GM13977 (cell line): ENCODE measurements at regions not wholly inside any gene's neighbourhood (a gene's known extent, or its start where the extent isn't known, plus 50 kb on each side); places are given as distances from the start of the nearest gene placed in this dataset.

Source experiments
- DNase-seq: peaks from one replicate; pipeline ENCODE4 v3.0.0; 2012; ENCODE audit warnings: low spot score
- in situ Hi-C: fragments of 300-500 bp; cut with MboI; formaldehyde crosslinking; loops from one replicate; pipeline ENCODE4 v1.12.0; 2022; ENCODE audit warnings: low sequenced_read_pairs, low pct_unique_long_range_greater_than_20kb, mixed read lengths, inconsistent platforms; ENCODE audit not compliant: unreplicated experiment
- TF ChIP-seq, protein P1 (sequence below): IDR thresholded peaks from 2 replicates; pipeline ENCODE4 v1.5.1; 2012; ENCODE audit warnings: mild to moderate bottlenecking, control low read depth; ENCODE audit not compliant: insufficient read depth; ENCODE audit errors: extremely low read depth, missing control alignments

DNA sequence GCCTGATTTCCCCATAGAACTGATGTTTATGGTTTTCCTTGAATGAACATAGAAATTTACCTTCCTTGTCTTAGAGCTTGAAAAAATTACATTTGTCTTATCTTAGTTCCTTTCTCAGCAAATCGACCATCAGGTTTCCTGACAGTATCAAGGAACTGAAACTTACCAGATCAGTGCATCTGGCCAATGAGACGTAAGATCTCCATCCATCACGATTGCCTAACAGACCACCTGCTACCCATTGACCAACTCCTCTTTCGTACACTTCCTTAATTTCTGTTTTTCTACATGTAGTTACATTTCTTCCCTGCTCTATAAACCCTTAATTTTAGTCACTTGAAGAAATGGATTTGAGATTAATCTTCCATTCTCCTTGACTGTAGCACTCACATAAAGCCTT is 57.4 kb upstream of the TMPRSS15 start:
- no peak for DNase-seq
- in situ Hi-C loops: no loop called here
- TF ChIP-seq, protein P1, sequence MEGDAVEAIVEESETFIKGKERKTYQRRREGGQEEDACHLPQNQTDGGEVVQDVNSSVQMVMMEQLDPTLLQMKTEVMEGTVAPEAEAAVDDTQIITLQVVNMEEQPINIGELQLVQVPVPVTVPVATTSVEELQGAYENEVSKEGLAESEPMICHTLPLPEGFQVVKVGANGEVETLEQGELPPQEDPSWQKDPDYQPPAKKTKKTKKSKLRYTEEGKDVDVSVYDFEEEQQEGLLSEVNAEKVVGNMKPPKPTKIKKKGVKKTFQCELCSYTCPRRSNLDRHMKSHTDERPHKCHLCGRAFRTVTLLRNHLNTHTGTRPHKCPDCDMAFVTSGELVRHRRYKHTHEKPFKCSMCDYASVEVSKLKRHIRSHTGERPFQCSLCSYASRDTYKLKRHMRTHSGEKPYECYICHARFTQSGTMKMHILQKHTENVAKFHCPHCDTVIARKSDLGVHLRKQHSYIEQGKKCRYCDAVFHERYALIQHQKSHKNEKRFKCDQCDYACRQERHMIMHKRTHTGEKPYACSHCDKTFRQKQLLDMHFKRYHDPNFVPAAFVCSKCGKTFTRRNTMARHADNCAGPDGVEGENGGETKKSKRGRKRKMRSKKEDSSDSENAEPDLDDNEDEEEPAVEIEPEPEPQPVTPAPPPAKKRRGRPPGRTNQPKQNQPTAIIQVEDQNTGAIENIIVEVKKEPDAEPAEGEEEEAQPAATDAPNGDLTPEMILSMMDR: no peak

DNA sequence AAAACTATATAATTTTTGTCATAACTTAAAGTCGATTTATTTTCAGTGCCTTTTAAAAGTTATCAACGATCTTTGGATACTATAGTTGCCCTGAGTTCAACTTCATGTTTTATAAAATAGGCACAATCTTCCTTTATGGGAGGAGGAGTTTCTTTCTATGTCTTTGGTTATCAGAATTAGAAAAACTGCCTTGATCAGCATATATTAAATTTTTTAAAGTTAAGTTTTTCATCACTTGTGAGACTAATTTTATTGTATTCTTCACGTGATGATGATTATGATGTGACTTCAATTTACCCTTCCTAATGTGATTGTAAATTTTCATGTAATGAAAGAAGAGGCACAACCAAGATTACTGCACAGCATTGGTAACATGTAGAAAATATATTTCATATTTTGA is 58.2 kb upstream of the TMPRSS15 start:
- no peak for DNase-seq
- TF ChIP-seq, protein P1: no peak
- in situ Hi-C loops: no loop called here

DNA sequence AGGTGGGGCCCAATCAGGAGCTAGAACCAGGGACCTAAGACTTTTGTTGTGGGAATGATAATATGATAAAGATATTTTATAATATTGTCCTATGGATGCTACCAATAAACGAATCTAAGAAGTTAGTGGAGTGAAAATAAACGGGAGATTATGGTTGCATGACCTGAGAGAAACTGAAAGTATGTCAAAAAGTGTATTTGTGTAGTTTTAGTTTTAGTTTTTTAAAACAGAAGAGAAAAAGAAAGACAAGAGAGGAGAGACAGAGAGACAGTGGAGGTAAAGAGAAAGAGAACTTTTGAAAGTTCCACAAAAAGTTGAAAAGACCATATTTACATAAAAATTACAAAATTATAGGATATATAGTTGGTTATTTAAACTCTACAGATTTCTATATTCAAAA is 64.1 kb upstream of the TMPRSS15 start:
- no peak for DNase-seq
- TF ChIP-seq, protein P1: no peak
- in situ Hi-C loops: no loop called here

DNA sequence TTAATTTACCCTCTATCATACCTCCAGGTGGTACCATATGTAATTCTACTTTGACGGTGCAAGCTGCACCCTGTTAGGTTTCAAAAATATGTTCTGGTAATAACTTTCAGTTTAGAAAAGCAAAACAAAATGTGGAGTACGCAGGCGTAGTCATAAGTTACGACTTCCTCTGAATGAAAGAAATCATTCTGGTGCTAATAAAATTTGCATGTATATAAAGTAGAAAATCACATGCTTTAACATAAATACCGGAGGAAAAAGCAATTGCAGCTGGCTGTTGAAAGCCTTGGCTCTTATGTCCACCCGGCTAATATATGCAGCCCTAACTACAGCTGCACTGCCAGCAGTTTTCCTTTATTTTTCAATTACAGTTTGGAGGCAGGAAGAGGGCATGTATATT is 65.2 kb upstream of the TMPRSS15 start:
- in situ Hi-C loops: no loop called here
- TF ChIP-seq, protein P1: no peak
- DNase-seq: no peak

DNA sequence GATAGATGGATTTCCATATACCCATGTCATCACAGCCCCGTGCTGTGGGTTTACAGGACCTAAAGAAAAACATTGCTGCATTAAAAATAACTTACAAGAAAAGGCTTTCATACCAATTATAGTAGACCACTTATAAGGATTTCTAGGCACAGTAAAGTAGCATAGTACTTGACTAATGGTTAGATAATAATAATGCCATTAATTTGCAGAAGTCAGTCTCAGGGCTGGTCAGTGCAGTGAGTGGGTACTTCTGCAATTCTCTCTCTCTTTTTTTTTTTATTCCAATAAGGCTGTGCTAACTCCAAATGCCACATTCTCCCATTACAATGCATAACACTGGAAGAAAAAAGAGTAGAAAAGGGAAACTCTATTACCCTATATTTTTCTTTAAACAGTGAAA is 73.1 kb upstream of the TMPRSS15 start:
- TF ChIP-seq, protein P1: no peak
- no peak for DNase-seq
- in situ Hi-C loops: no loop called here

DNA sequence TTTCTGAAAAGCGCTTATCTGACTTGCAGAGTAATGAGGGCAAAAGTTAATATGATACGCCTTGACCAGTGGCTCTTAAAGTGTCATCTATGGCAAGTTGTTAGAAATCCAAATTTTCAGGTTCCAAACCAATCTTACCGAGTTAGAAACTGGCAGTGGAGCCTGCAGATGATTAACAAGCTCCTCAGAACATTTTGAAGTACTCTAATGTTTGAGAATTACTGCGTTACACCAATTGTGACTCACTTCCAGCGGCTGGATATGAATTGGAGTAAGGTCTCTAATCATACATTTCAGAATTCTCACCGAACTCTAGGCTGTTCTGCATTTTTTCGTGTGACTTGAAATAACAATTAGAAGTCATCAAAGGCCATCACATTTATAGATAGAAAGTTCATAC is 73.5 kb upstream of the TMPRSS15 start:
- TF ChIP-seq, protein P1: no peak
- in situ Hi-C loops: no loop called here
- no peak for DNase-seq

DNA sequence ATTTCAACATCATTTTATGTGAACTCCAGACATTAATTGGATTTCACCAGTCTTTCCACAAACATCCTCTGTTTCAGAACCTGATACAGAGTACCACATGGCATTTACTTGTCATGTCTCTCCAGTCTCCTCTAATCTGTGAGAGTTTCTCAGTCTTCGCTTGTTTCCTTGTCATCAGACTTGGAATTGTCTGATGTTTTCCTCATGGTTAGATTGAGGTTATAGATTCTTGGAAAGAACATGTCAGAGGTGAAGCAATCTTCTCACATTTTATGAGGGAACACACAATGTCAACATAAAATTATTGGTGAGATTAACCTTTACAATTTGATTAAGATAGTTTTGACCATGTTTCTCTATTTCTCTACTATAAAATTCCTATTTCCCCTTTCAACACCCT is 74.9 kb upstream of the TMPRSS15 start:
- TF ChIP-seq, protein P1: no peak
- in situ Hi-C loops: no loop called here
- no peak for DNase-seq
